ENCODE measurements at regions not wholly inside any gene's neighbourhood (a gene's known extent, or its start where the extent isn't known, plus 50 kb on each side); places are given as distances from the start of the nearest gene placed in this dataset.

DNA sequence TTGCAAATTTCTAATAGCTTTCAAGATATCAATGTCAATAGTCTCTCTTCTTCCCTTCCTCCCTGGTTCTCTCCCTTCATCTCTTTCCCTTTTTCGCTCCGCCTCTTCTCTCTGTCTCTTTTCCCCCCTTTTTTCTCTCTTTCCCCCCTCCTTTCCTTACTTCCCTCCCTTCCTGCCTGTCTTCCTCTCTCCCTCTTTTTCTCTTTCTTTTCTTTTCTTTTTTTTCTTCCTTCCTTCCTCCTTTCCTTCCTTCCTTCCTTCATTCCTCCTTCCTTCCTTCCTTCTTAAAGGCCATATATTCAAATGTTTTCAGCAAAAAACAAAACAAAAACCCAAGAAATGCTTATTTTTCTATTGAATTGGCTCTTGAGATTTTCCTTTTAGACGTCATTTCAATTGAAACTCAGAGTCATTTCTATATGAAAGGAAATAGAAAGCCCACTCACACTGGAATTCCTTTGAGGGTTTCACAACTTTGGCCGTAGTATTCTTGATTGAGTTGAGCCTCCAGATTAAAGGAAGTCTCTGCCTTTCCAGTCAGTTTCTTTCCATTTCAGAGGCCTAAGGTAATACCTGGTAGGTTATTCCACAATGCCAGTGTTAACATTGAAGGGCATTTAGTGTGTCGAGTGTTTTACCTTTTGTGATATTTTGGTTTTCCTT lies 551.5 kb downstream of the LMO4 start:
- Histone ChIP-seq H3K36me3 (replicated peaks) (no peaks in the 10 kb centered on the region), H3K27ac (no peak overlapping the region), H3K27me3 (replicated peaks) (no peaks in the 10 kb centered on the region), H3K4me3 (ENCODE audit: low read depth, low read length) (no peak overlapping the region)
- TF ChIP-seq, protein P1, sequence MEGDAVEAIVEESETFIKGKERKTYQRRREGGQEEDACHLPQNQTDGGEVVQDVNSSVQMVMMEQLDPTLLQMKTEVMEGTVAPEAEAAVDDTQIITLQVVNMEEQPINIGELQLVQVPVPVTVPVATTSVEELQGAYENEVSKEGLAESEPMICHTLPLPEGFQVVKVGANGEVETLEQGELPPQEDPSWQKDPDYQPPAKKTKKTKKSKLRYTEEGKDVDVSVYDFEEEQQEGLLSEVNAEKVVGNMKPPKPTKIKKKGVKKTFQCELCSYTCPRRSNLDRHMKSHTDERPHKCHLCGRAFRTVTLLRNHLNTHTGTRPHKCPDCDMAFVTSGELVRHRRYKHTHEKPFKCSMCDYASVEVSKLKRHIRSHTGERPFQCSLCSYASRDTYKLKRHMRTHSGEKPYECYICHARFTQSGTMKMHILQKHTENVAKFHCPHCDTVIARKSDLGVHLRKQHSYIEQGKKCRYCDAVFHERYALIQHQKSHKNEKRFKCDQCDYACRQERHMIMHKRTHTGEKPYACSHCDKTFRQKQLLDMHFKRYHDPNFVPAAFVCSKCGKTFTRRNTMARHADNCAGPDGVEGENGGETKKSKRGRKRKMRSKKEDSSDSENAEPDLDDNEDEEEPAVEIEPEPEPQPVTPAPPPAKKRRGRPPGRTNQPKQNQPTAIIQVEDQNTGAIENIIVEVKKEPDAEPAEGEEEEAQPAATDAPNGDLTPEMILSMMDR (IDR thresholded peaks at IDR 0.05; ENCODE audit: low read depth, low read length, missing control alignments): no peak
- in situ Hi-C loops (cut with HindIII; ENCODE audit: low pct_ligation_motif_present, low sequenced_read_pairs): no loop called here
- no peak for DNase-seq

DNA sequence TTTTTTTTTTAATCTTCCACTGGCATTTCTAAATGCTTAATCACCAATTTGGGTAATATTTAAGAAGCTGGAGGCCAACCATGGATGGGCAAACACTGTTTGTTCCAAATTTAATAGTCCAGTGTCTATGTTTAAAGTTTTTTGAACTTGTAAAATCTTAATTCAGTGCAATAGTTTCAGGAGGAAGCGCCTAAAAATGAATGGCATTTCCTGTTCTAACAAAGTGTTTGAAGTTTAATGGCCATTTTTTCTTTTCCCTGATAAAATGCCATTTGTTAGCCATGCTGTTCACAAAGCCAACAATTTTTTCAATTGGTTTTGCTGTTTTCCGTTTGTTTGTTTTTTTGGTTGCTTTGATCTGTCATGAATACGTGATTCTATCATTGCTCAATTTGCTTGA lies 552.1 kb downstream of the LMO4 start:
- TF ChIP-seq, protein P1 (IDR thresholded peaks at IDR 0.05; ENCODE audit: low read depth, low read length, missing control alignments): no peak
- H3K36me3 ChIP-seq (replicated peaks): no peaks in the 10 kb centered on the region
- no peak overlapping the region for H3K27ac ChIP-seq
- DNase-seq: no peak
- H3K27me3 ChIP-seq (replicated peaks): no peaks in the 10 kb centered on the region
- H3K4me3 ChIP-seq (ENCODE audit: low read depth, low read length): no peak overlapping the region
- in situ Hi-C loops (cut with HindIII; ENCODE audit: low pct_ligation_motif_present, low sequenced_read_pairs): no loop called here

DNA sequence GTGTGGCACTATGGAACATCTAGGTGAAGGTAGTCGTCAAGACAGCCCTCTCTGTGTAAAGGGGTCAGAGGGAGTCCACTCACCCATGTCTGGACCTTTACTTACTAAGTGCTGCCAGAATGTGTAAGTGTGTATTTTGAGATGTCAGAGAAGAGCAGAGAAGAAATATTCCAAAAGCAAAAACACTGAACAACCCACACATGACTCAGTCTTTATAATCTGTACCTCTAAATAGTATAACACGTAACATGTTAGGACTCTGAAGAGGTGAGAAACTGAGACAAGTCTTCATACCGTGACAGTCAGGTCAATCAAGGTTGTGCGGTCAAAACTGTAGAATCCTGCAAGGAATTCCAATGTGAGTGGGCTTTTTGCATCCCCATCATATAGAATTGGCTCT lies 555.2 kb downstream of the LMO4 start:
- TF ChIP-seq, protein P1 (IDR thresholded peaks at IDR 0.05; ENCODE audit: low read depth, low read length, missing control alignments): no peak
- no peaks in the 10 kb centered on the region for H3K36me3 ChIP-seq (replicated peaks)
- H3K4me3 ChIP-seq (ENCODE audit: low read depth, low read length): no peak overlapping the region
- no peaks in the 10 kb centered on the region for H3K27me3 ChIP-seq (replicated peaks)
- no peak for DNase-seq
- no peak overlapping the region for H3K27ac ChIP-seq
- in situ Hi-C loops (cut with HindIII; ENCODE audit: low pct_ligation_motif_present, low sequenced_read_pairs): no loop called here

DNA sequence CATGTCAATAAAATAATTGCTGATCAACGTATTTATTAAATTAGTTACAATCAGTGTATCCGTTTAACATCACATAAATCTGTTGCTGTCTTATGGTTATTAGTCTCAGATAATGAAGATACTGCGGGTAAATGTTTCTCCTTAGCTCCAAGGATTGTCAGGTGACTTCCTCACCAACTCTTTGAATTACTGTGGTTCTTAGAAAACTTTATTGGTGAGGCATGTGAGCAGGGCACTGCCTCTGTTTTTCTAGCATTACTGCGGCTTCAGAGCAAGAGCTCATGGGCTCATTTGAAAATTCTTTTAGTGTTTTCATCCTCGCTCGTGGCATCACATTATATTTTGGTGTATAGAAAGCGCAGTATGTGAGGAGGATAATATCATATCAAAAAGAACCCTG lies 555.9 kb downstream of the LMO4 start:
- TF ChIP-seq, protein P1 (IDR thresholded peaks at IDR 0.05; ENCODE audit: low read depth, low read length, missing control alignments): no peak
- no peaks in the 10 kb centered on the region for H3K27me3 ChIP-seq (replicated peaks)
- no peak overlapping the region for H3K27ac ChIP-seq
- in situ Hi-C loops (cut with HindIII; ENCODE audit: low pct_ligation_motif_present, low sequenced_read_pairs): no loop called here
- H3K4me3 ChIP-seq (ENCODE audit: low read depth, low read length): no peak overlapping the region
- no peak for DNase-seq
- H3K36me3 ChIP-seq (replicated peaks): no peaks in the 10 kb centered on the region

DNA sequence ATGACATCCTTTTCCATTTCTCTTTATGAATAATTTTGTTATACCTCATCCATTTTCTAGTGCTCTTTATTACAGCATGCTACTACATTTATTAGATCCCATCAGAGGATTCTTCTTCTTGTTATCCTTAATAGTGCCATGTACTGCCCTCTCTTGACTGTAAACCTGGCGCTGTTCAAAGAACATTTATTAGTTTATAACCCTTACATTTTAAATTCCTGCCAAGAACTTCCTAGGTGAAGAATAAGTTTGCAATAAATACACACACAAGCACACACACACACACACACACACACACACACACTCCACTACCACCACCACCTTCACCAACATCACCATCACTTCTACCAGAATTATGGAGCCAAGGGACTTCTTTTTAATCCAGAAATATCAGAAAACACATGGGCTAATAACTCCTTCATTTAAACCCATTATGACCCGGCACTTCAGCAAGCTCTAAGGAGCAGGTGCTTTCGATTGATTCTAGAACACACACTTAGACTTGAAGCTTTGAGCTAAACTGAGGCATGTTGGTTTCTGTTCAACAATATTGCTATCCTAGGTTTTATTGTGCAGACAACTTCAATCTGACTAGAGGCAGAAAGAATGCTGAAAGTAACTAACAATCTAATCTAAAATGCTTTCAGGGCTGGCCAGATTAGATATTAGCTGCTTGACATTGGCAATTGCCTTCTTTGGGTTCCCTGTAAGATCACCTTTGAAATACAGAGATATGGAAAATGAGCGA lies 556.8 kb downstream of the LMO4 start:
- Histone ChIP-seq H3K27ac (no peak overlapping the region), H3K27me3 (replicated peaks) (no peaks in the 10 kb centered on the region), H3K4me3 (ENCODE audit: low read depth, low read length) (no peak overlapping the region), H3K36me3 (replicated peaks) (no peaks in the 10 kb centered on the region)
- TF ChIP-seq, protein P1 (IDR thresholded peaks at IDR 0.05; ENCODE audit: low read depth, low read length, missing control alignments): no peak
- no peak for DNase-seq
- in situ Hi-C loops (cut with HindIII; ENCODE audit: low pct_ligation_motif_present, low sequenced_read_pairs): no loop called here

All from brain microvascular endothelial cell (primary cell).